ENCODE measurements at regions not wholly inside any gene's neighbourhood (a gene's known extent, or its start where the extent isn't known, plus 50 kb on each side); places are given as distances from the start of the nearest gene placed in this dataset.
A peak's percentile ranks its signal among the peaks of the same experiment; 100 is the strongest.

- no peak overlapping the region for H2BK5ac ChIP-seq (ENCODE audit: low read depth, low read length, poor library complexity, severe bottlenecking)
- H4K91ac ChIP-seq (ENCODE audit: low read length), result no peak overlapping the region
- no peak overlapping the region for H3K9ac ChIP-seq (ENCODE audit: low read length)
- no peak overlapping the region for H2BK120ac ChIP-seq (ENCODE audit: low read depth, low read length)
- H2BK15ac ChIP-seq (ENCODE audit: low read depth, poor library complexity, severe bottlenecking), result no peak overlapping the region
- no peaks in the 10 kb centered on the region for H3K36me3 ChIP-seq (ENCODE audit: control insufficient read depth in 1 of 2, insufficient read depth in 2 of 2, low read depth in 1 of 2, low read length in 2 of 2)
- no peak overlapping the region for H2AK5ac ChIP-seq (ENCODE audit: low read length, severe bottlenecking)
- no peak overlapping the region for H3K4me3 ChIP-seq (ENCODE audit: insufficient read depth in 1 of 2, low read depth in 1 of 2, low read length in 2 of 2)
- no peak overlapping the region for H3K23ac ChIP-seq (ENCODE audit: low read length in 2 of 2)
- no peak overlapping the region for H3K27ac ChIP-seq (ENCODE audit: low read length, poor library complexity, severe bottlenecking)
- H3K14ac ChIP-seq (ENCODE audit: low read length in 2 of 2), result no peak overlapping the region
- DNase-seq, result no peak
- no peak overlapping the region for H3K4me2 ChIP-seq (ENCODE audit: low read length, poor library complexity, severe bottlenecking)
- no peaks in the 10 kb centered on the region for H3K79me1 ChIP-seq (replicated peaks; ENCODE audit: low read length, poor library complexity, severe bottlenecking)
- H3K4me1 ChIP-seq (ENCODE audit: control insufficient read depth, insufficient read depth, low read depth, low read length), result no peaks in the 10 kb centered on the region
- no peaks in the 10 kb centered on the region for H3K9me3 ChIP-seq (ENCODE audit: control insufficient read depth, low read length)
- peaks cover 0 to 6% of the 10 kb centered on the region in 2 experiments for H3K27me3 ChIP-seq (ENCODE audit: control insufficient read depth in 1 of 2, insufficient read depth in 1 of 2, low read length in 2 of 2)
- H2AFZ ChIP-seq (ENCODE audit: low read depth, low read length), result no peak overlapping the region
- H4K8ac ChIP-seq (ENCODE audit: low read length), result no peak overlapping the region
- H2BK12ac ChIP-seq (ENCODE audit: low read length in 2 of 2), result no peak overlapping the region
- no peak overlapping the region for H3K4ac ChIP-seq (ENCODE audit: low read depth in 1 of 2, low read length in 2 of 2)
- H3K18ac ChIP-seq (ENCODE audit: low read depth in 1 of 2, low read length in 2 of 2), result no peak overlapping the region
Observed at GRCh38 chr14:36233217-36233616, 56.7 kb upstream of the PTCSC3 start.

GRCh38 chr14:36229262-36229661 is 52.7 kb upstream of the PTCSC3 start:
- Histone ChIP-seq H3K27ac (ENCODE audit: low read length, poor library complexity, severe bottlenecking) (no peak overlapping the region), H3K4me1 (ENCODE audit: control insufficient read depth, insufficient read depth, low read depth, low read length) (no peaks in the 10 kb centered on the region), H2BK12ac (ENCODE audit: low read length in 2 of 2) (no peak overlapping the region), H2BK15ac (ENCODE audit: low read depth, poor library complexity, severe bottlenecking) (no peak overlapping the region), H4K91ac (ENCODE audit: low read length) (no peak overlapping the region), H3K14ac (ENCODE audit: low read length in 2 of 2) (no peak overlapping the region), H2AK5ac (ENCODE audit: low read length, severe bottlenecking) (no peak overlapping the region), H4K8ac (ENCODE audit: low read length) (no peak overlapping the region), H2BK5ac (ENCODE audit: low read depth, low read length, poor library complexity, severe bottlenecking) (no peak overlapping the region), H3K18ac (ENCODE audit: low read depth in 1 of 2, low read length in 2 of 2) (no peak overlapping the region), H3K4me3 (ENCODE audit: insufficient read depth in 1 of 2, low read depth in 1 of 2, low read length in 2 of 2) (no peak overlapping the region), H3K23ac (ENCODE audit: low read length in 2 of 2) (no peak overlapping the region), H3K4me2 (ENCODE audit: low read length, poor library complexity, severe bottlenecking) (no peak overlapping the region), H2AFZ (ENCODE audit: low read depth, low read length) (no peak overlapping the region), H3K79me1 (replicated peaks; ENCODE audit: low read length, poor library complexity, severe bottlenecking) (no peaks in the 10 kb centered on the region), H3K4ac (ENCODE audit: low read depth in 1 of 2, low read length in 2 of 2) (no peak overlapping the region), H3K9me3 (ENCODE audit: control insufficient read depth, low read length) (no peaks in the 10 kb centered on the region), H3K27me3 (ENCODE audit: control insufficient read depth in 1 of 2, insufficient read depth in 1 of 2, low read length in 2 of 2) (peaks cover 0 to under 1% of the 10 kb centered on the region in 2 experiments), H3K36me3 (ENCODE audit: control insufficient read depth in 1 of 2, insufficient read depth in 2 of 2, low read depth in 1 of 2, low read length in 2 of 2) (no peaks in the 10 kb centered on the region), H2BK120ac (ENCODE audit: low read depth, low read length) (no peak overlapping the region), H3K9ac (ENCODE audit: low read length) (no peak overlapping the region)
- 79% methylated on average over 2 of the region's 2 CpGs for WGBS
- no peak for DNase-seq

GRCh38 chr14:36227802-36228201 is 51.3 kb upstream of the PTCSC3 start:
- H3K9ac ChIP-seq (ENCODE audit: low read length), result no peak overlapping the region
- H3K18ac ChIP-seq (ENCODE audit: low read depth in 1 of 2, low read length in 2 of 2), result no peak overlapping the region
- H2BK15ac ChIP-seq (ENCODE audit: low read depth, poor library complexity, severe bottlenecking), result no peak overlapping the region
- H3K4ac ChIP-seq (ENCODE audit: low read depth in 1 of 2, low read length in 2 of 2), result no peak overlapping the region
- H3K4me1 ChIP-seq (ENCODE audit: control insufficient read depth, insufficient read depth, low read depth, low read length), result no peaks in the 10 kb centered on the region
- no peaks in the 10 kb centered on the region for H3K36me3 ChIP-seq (ENCODE audit: control insufficient read depth in 1 of 2, insufficient read depth in 2 of 2, low read depth in 1 of 2, low read length in 2 of 2)
- H3K23ac ChIP-seq (ENCODE audit: low read length in 2 of 2), result no peak overlapping the region
- no CpG with 5 or more reads among the region's 2 CpGs for WGBS
- no peak overlapping the region for H3K14ac ChIP-seq (ENCODE audit: low read length in 2 of 2)
- no peak overlapping the region for H2AFZ ChIP-seq (ENCODE audit: low read depth, low read length)
- no peak overlapping the region for H3K4me2 ChIP-seq (ENCODE audit: low read length, poor library complexity, severe bottlenecking)
- no peak overlapping the region for H2BK5ac ChIP-seq (ENCODE audit: low read depth, low read length, poor library complexity, severe bottlenecking)
- no peak overlapping the region for H3K4me3 ChIP-seq (ENCODE audit: insufficient read depth in 1 of 2, low read depth in 1 of 2, low read length in 2 of 2)
- H4K8ac ChIP-seq (ENCODE audit: low read length), result no peak overlapping the region
- DNase-seq, result peak; percentile 20
- H2AK5ac ChIP-seq (ENCODE audit: low read length, severe bottlenecking), result no peak overlapping the region
- no peaks in the 10 kb centered on the region for H3K9me3 ChIP-seq (ENCODE audit: control insufficient read depth, low read length)
- H3K27ac ChIP-seq (ENCODE audit: low read length, poor library complexity, severe bottlenecking), result no peak overlapping the region
- H3K79me1 ChIP-seq (replicated peaks; ENCODE audit: low read length, poor library complexity, severe bottlenecking), result no peaks in the 10 kb centered on the region
- H4K91ac ChIP-seq (ENCODE audit: low read length), result no peak overlapping the region
- H3K27me3 ChIP-seq (ENCODE audit: control insufficient read depth in 1 of 2, insufficient read depth in 1 of 2, low read length in 2 of 2), result no peaks in the 10 kb centered on the region
- H2BK120ac ChIP-seq (ENCODE audit: low read depth, low read length), result no peak overlapping the region
- no peak overlapping the region for H2BK12ac ChIP-seq (ENCODE audit: low read length in 2 of 2)

GRCh38 chr14:36227344-36227743 is 50.8 kb upstream of the PTCSC3 start:
- Histone ChIP-seq H3K36me3 (ENCODE audit: control insufficient read depth in 1 of 2, insufficient read depth in 2 of 2, low read depth in 1 of 2, low read length in 2 of 2) (no peaks in the 10 kb centered on the region), H3K14ac (ENCODE audit: low read length in 2 of 2) (no peak overlapping the region), H4K8ac (ENCODE audit: low read length) (no peak overlapping the region), H3K18ac (ENCODE audit: low read depth in 1 of 2, low read length in 2 of 2) (no peak overlapping the region), H3K4me2 (ENCODE audit: low read length, poor library complexity, severe bottlenecking) (no peak overlapping the region), H4K91ac (ENCODE audit: low read length) (no peak overlapping the region), H3K4ac (ENCODE audit: low read depth in 1 of 2, low read length in 2 of 2) (no peak overlapping the region), H2BK12ac (ENCODE audit: low read length in 2 of 2) (no peak overlapping the region), H3K9me3 (ENCODE audit: control insufficient read depth, low read length) (no peaks in the 10 kb centered on the region), H2BK15ac (ENCODE audit: low read depth, poor library complexity, severe bottlenecking) (no peak overlapping the region), H2BK5ac (ENCODE audit: low read depth, low read length, poor library complexity, severe bottlenecking) (no peak overlapping the region), H2AFZ (ENCODE audit: low read depth, low read length) (no peak overlapping the region), H3K4me3 (ENCODE audit: insufficient read depth in 1 of 2, low read depth in 1 of 2, low read length in 2 of 2) (no peak overlapping the region), H3K9ac (ENCODE audit: low read length) (no peak overlapping the region), H3K79me1 (replicated peaks; ENCODE audit: low read length, poor library complexity, severe bottlenecking) (no peaks in the 10 kb centered on the region), H3K4me1 (ENCODE audit: control insufficient read depth, insufficient read depth, low read depth, low read length) (no peaks in the 10 kb centered on the region), H3K27me3 (ENCODE audit: control insufficient read depth in 1 of 2, insufficient read depth in 1 of 2, low read length in 2 of 2) (no peaks in the 10 kb centered on the region), H3K27ac (ENCODE audit: low read length, poor library complexity, severe bottlenecking) (no peak overlapping the region), H3K23ac (ENCODE audit: low read length in 2 of 2) (no peak overlapping the region), H2BK120ac (ENCODE audit: low read depth, low read length) (no peak overlapping the region), H2AK5ac (ENCODE audit: low read length, severe bottlenecking) (no peak overlapping the region)
- no peak for DNase-seq
- WGBS, result 89% methylated on average over 1 of the region's 1 CpG
